Neural cell (in vitro differentiated cells): ENCODE measurements at regions not wholly inside any gene's neighbourhood (a gene's known extent, or its start where the extent isn't known, plus 50 kb on each side); places are given as distances from the start of the nearest gene placed in this dataset.

Source experiments
- H2AFZ ChIP-seq: fragments of 200-600, 300-800 bp; sonication (generic), shearing (Covaris generic); 2 replicates; pipeline ENCODE4 v1.6.0; 2014; ENCODE audit warnings: low read depth, mild to moderate bottlenecking, antibody characterized with exemption, low read length, moderate library complexity
- H3F3A ChIP-seq: fragments of 200-600 bp; shearing (Covaris generic); 2 replicates; pipeline ENCODE4 v1.6.1; 2016; ENCODE audit warnings: mild to moderate bottlenecking, moderate library complexity, mixed read lengths, antibody characterized with exemption, low read length; ENCODE audit not compliant: insufficient read depth, poor library complexity, severe bottlenecking
- H3K27ac ChIP-seq: fragments of 200-600, 300-800 bp; sonication (generic), shearing (Covaris generic); 2 replicates; pipeline ENCODE4 v1.5.1; 2014; ENCODE audit warnings: mild to moderate bottlenecking, low read length, moderate library complexity
- H3K27me3 ChIP-seq: fragments of 300-800, 200-600 bp; sonication (generic), shearing (Covaris generic); 2 replicates; pipeline ENCODE4 v1.6.0; 2014; ENCODE audit warnings: mild to moderate bottlenecking, low read depth, low read length, moderate library complexity; ENCODE audit not compliant: insufficient read depth
- H3K36me3 ChIP-seq: fragments of 300-800, 200-600 bp; sonication (generic), shearing (Covaris generic); 2 replicates; pipeline ENCODE4 v1.5.1; 2014; ENCODE audit warnings: mild to moderate bottlenecking, antibody characterized with exemption, low read length, moderate library complexity; ENCODE audit not compliant: insufficient read depth
- H3K4me2 ChIP-seq: fragments of 300-800, 200-600 bp; sonication (generic), shearing (Covaris generic); 2 replicates; pipeline ENCODE4 v1.6.0; 2014; ENCODE audit warnings: mild to moderate bottlenecking, low read length
- H3K4me3 ChIP-seq: fragments of 300-800, 200-600 bp; sonication (generic), shearing (Covaris generic); 2 replicates; pipeline ENCODE4 v1.5.1; 2014; ENCODE audit warnings: mild to moderate bottlenecking, low read length, moderate library complexity
- H3K79me2 ChIP-seq: fragments of 200-600 bp; shearing (Covaris generic); replicated peaks from 2 replicates; pipeline ENCODE4 v1.6.0; 2014; ENCODE audit warnings: mild to moderate bottlenecking, low read length, moderate library complexity; ENCODE audit not compliant: insufficient read depth
- H3K9ac ChIP-seq: fragments of 300-800, 200-600 bp; sonication (generic), shearing (Covaris generic); 2 replicates; pipeline ENCODE4 v1.6.1; 2016; ENCODE audit warnings: mild to moderate bottlenecking, low read length, mixed read lengths
- H3K9me2 ChIP-seq: fragments of 200-600 bp; shearing (Covaris generic); 2 replicates; pipeline ENCODE4 v1.6.1; 2016; ENCODE audit warnings: mild to moderate bottlenecking, low read length, mixed read lengths; ENCODE audit not compliant: insufficient read depth
- H3K9me3 ChIP-seq: fragments of 200-600, 300-800 bp; sonication (generic), shearing (Covaris generic); 2 replicates; pipeline ENCODE4 v1.6.1; 2016; ENCODE audit warnings: mild to moderate bottlenecking, mixed run types, low read length, moderate library complexity, mixed read lengths
- H4K20me1 ChIP-seq: fragments of 200-600 bp; shearing (Covaris generic); 2 replicates; pipeline ENCODE4 v1.6.1; 2016; ENCODE audit warnings: mild to moderate bottlenecking, mixed run types; ENCODE audit not compliant: insufficient read depth
- EP300 ChIP-seq: fragments of 450-650 bp; conservative IDR thresholded peaks from 2 replicates; pipeline ENCODE4 v1.6.1; 2014; ENCODE audit warnings: antibody characterized with exemption, mild to moderate bottlenecking, moderate library complexity; ENCODE audit not compliant: poor library complexity, severe bottlenecking
- EZH2 ChIP-seq: fragments of 200-600, 300-800 bp; shearing (Covaris generic), sonication (generic); IDR thresholded peaks from 2 replicates; pipeline ENCODE4 v1.6.1; 2014; ENCODE audit warnings: antibody characterized with exemption, low read length, borderline replicate concordance, mild to moderate bottlenecking; ENCODE audit not compliant: insufficient read depth, poor library complexity, severe bottlenecking
- MXI1 ChIP-seq: fragments of 450-650 bp; conservative IDR thresholded peaks from 2 replicates; pipeline ENCODE4 v1.6.1; 2014; ENCODE audit warnings: antibody characterized with exemption, mild to moderate bottlenecking; ENCODE audit not compliant: poor library complexity, severe bottlenecking
- POLR2AphosphoS5 ChIP-seq: IDR thresholded peaks from 2 replicates; pipeline ENCODE4 v1.6.1; 2012
- RAD21 ChIP-seq: fragments of 450-650 bp; conservative IDR thresholded peaks from 2 replicates; pipeline ENCODE4 v1.6.1; 2014; ENCODE audit warnings: antibody characterized with exemption, mild to moderate bottlenecking, moderate library complexity
- SMC3 ChIP-seq: fragments of 450-650 bp; conservative IDR thresholded peaks from 2 replicates; pipeline ENCODE4 v1.6.1; 2014; ENCODE audit warnings: antibody characterized with exemption, mild to moderate bottlenecking, moderate library complexity; ENCODE audit not compliant: poor library complexity
- TAF1 ChIP-seq: IDR thresholded peaks from 2 replicates; pipeline ENCODE4 v1.6.1; 2012; ENCODE audit warnings: low read depth
- TF ChIP-seq, protein P1 (sequence below): fragments of 450-650 bp; IDR thresholded peaks from 2 replicates; pipeline ENCODE4 v1.5.1; 2014; ENCODE audit warnings: antibody characterized with exemption, mild to moderate bottlenecking, moderate library complexity; ENCODE audit not compliant: poor library complexity, severe bottlenecking
- TF ChIP-seq, protein P2 (sequence below): IDR thresholded peaks from 2 replicates; pipeline ENCODE4 v1.6.1; 2012; ENCODE audit warnings: borderline replicate concordance

DNA sequence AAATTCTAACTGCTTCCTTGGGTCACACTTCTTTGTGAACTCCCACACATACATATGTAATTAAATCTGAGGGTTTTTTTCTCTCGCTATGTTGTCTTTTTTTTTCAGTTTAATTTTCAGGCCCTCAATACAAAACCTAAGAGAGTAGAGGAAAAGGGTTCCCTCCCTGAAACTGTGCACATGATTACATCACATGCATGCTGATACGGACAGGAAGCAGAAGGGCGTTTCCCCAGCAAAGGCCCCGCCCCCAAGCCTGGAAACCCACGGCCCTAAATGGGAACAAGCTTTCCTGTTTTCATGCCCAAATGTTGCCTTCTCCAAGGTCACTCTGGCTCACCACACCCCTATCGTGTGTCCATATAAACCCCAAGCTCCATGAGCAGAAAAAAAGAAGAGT is 115.4 kb downstream of the TEX36 start:
- H3K27ac ChIP-seq: no peak overlapping the region
- H3K27me3 ChIP-seq: no peaks in the 10 kb centered on the region
- no peak overlapping the region for H3K9ac ChIP-seq
- H3F3A ChIP-seq: no peaks in the 10 kb centered on the region
- no peak overlapping the region for H3K4me3 ChIP-seq
- H3K9me2 ChIP-seq: no peaks in the 10 kb centered on the region
- H3K4me2 ChIP-seq: no peak overlapping the region
- TF ChIP-seq EP300: no peak
- TF ChIP-seq, protein P1, sequence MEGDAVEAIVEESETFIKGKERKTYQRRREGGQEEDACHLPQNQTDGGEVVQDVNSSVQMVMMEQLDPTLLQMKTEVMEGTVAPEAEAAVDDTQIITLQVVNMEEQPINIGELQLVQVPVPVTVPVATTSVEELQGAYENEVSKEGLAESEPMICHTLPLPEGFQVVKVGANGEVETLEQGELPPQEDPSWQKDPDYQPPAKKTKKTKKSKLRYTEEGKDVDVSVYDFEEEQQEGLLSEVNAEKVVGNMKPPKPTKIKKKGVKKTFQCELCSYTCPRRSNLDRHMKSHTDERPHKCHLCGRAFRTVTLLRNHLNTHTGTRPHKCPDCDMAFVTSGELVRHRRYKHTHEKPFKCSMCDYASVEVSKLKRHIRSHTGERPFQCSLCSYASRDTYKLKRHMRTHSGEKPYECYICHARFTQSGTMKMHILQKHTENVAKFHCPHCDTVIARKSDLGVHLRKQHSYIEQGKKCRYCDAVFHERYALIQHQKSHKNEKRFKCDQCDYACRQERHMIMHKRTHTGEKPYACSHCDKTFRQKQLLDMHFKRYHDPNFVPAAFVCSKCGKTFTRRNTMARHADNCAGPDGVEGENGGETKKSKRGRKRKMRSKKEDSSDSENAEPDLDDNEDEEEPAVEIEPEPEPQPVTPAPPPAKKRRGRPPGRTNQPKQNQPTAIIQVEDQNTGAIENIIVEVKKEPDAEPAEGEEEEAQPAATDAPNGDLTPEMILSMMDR: no peak
- TF ChIP-seq, protein P2, sequence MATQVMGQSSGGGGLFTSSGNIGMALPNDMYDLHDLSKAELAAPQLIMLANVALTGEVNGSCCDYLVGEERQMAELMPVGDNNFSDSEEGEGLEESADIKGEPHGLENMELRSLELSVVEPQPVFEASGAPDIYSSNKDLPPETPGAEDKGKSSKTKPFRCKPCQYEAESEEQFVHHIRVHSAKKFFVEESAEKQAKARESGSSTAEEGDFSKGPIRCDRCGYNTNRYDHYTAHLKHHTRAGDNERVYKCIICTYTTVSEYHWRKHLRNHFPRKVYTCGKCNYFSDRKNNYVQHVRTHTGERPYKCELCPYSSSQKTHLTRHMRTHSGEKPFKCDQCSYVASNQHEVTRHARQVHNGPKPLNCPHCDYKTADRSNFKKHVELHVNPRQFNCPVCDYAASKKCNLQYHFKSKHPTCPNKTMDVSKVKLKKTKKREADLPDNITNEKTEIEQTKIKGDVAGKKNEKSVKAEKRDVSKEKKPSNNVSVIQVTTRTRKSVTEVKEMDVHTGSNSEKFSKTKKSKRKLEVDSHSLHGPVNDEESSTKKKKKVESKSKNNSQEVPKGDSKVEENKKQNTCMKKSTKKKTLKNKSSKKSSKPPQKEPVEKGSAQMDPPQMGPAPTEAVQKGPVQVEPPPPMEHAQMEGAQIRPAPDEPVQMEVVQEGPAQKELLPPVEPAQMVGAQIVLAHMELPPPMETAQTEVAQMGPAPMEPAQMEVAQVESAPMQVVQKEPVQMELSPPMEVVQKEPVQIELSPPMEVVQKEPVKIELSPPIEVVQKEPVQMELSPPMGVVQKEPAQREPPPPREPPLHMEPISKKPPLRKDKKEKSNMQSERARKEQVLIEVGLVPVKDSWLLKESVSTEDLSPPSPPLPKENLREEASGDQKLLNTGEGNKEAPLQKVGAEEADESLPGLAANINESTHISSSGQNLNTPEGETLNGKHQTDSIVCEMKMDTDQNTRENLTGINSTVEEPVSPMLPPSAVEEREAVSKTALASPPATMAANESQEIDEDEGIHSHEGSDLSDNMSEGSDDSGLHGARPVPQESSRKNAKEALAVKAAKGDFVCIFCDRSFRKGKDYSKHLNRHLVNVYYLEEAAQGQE: no peak
- no peak for TF ChIP-seq SMC3
- TF ChIP-seq TAF1: no peak
- TF ChIP-seq EZH2: no peak
- no peak for TF ChIP-seq RAD21
- TF ChIP-seq MXI1: no peak
- no peaks in the 10 kb centered on the region for H3K36me3 ChIP-seq
- H3K9me3 ChIP-seq: no peaks in the 10 kb centered on the region
- no peak overlapping the region for H2AFZ ChIP-seq
- no peaks in the 10 kb centered on the region for H3K79me2 ChIP-seq
- no peaks in the 10 kb centered on the region for H4K20me1 ChIP-seq

DNA sequence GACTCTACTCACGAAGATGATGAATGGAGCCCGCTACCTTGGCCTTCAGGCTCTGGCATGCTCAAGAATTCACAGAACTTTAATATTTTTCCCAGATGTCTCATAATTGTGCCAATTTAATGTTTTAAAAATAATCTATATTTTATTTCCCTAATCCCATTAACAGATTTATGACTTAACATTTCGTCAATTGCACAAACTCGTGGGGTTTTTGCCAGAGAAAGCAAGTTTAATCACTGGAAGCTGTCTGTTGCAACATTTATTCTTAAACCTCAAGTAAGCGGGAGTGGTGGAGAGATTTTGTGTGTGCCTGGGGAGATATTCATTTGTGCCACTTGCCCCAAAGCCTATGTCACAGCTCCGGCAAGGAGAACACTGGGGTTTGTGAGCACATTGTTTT is 117.9 kb downstream of the TEX36 start:
- H3K79me2 ChIP-seq: no peaks in the 10 kb centered on the region
- H3K36me3 ChIP-seq: no peaks in the 10 kb centered on the region
- no peaks in the 10 kb centered on the region for H3K9me3 ChIP-seq
- no peaks in the 10 kb centered on the region for H3F3A ChIP-seq
- no peaks in the 10 kb centered on the region for H3K9me2 ChIP-seq
- no peaks in the 10 kb centered on the region for H4K20me1 ChIP-seq
- no peak overlapping the region for H2AFZ ChIP-seq
- no peak overlapping the region for H3K4me2 ChIP-seq
- H3K27me3 ChIP-seq: no peaks in the 10 kb centered on the region
- no peak overlapping the region for H3K9ac ChIP-seq
- H3K4me3 ChIP-seq: no peak overlapping the region
- no peak overlapping the region for H3K27ac ChIP-seq
- TF ChIP-seq EZH2: no peak
- TF ChIP-seq, protein P2: no peak
- no peak for TF ChIP-seq POLR2AphosphoS5
- no peak for TF ChIP-seq EP300
- TF ChIP-seq SMC3: no peak
- TF ChIP-seq, protein P1: no peak
- no peak for TF ChIP-seq RAD21
- no peak for TF ChIP-seq TAF1
- TF ChIP-seq MXI1: no peak
